ENCODE measurements at regions not wholly inside any gene's neighbourhood (a gene's known extent, or its start where the extent isn't known, plus 50 kb on each side); places are given as distances from the start of the nearest gene placed in this dataset.

GRCh38 chr1:212558693-212559480, 49.7 kb upstream of the ATF3 start:
- DNase-seq (ENCODE audit: low read depth): peak; percentile 87
